ENCODE measurements at regions not wholly inside any gene's neighbourhood (a gene's known extent, or its start where the extent isn't known, plus 50 kb on each side); places are given as distances from the start of the nearest gene placed in this dataset.

GRCh38 chr1:162972773-162973172 lies 96.4 kb upstream of the RGS4 start:
- TF ChIP-seq POLR2A (IDR thresholded peaks at IDR 0.05; ENCODE audit: low read depth, low read length), result no peak
- no peak for TF ChIP-seq POLR2AphosphoS5 (IDR thresholded peaks at IDR 0.05; ENCODE audit: low read depth, low read length)
- no peak for TF ChIP-seq PAX5 (IDR thresholded peaks at IDR 0.05; ENCODE audit: insufficient read depth, low read length, severe bottlenecking)
- TF ChIP-seq SPI1 (IDR thresholded peaks at IDR 0.05; ENCODE audit: low read depth, low read length), result no peak
- no peak for TF ChIP-seq TAF1 (IDR thresholded peaks at IDR 0.05; ENCODE audit: low read depth, low read length)
